ENCODE measurements at regions not wholly inside any gene's neighbourhood (a gene's known extent, or its start where the extent isn't known, plus 50 kb on each side); places are given as distances from the start of the nearest gene placed in this dataset.

GRCh38 chr16:16907089-16907488 lies 528.1 kb downstream of the NPIPA7 start:
- Histone ChIP-seq H3K27me3 (replicated peaks in 2 of 5; ENCODE audit: control insufficient read depth in 4 of 5, insufficient read depth in 5 of 5, low read length in 4 of 5) (no peaks in the 10 kb centered on the region), H3K4me1 (ENCODE audit: control extremely low read depth in 1 of 4, control insufficient read depth in 4 of 4, insufficient read depth in 4 of 4, low read length in 3 of 4) (no peaks in the 10 kb centered on the region), H3K27ac (ENCODE audit: insufficient read depth in 1 of 2, low read depth in 1 of 2, low read length in 2 of 2, poor library complexity in 1 of 2, severe bottlenecking in 2 of 2) (no peak overlapping the region), H3K4me3 (ENCODE audit: control insufficient read depth in 1 of 7, extremely low read depth in 1 of 7, insufficient read depth in 4 of 7, low read depth in 2 of 7, low read length in 6 of 7) (no peak overlapping the region), H3K9me3 (ENCODE audit: control extremely low read depth in 1 of 5, control insufficient read depth in 4 of 5, insufficient read depth in 2 of 5, low read depth in 1 of 5, low read length in 4 of 5) (peaks cover 0 to 5% (median 0%) of the 10 kb centered on the region in 5 experiments), H3K36me3 (ENCODE audit: control insufficient read depth in 4 of 4, insufficient read depth in 4 of 4, low read length in 3 of 4) (no peaks in the 10 kb centered on the region)
- DNase-seq, result no peak
- ChIA-PET POLR2A (no interaction called here), CTCF (no interaction called here)

DNA sequence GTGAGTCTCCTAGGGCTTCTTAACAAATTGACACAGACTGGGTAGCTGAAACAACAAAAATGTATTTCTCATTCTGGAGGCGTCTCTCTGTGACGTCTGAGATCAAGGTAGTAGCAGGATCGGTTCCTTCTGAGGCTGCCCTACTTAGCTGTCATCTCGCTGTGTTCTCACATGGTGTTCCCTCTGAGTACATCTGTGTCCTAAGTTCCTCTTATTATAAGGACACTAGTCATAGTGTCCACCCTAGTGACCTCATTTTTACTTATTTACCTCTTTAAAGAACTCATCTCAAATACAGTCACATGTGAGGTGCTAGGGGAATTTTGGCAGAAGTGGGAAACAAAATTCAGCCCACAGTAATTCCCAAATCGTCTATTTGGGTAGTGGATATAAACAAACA lies 529.1 kb downstream of the NPIPA7 start:
- no peak overlapping the region for H3K4me3 ChIP-seq (ENCODE audit: control insufficient read depth in 1 of 7, extremely low read depth in 1 of 7, insufficient read depth in 4 of 7, low read depth in 2 of 7, low read length in 6 of 7)
- no peak overlapping the region for H3K27ac ChIP-seq (ENCODE audit: insufficient read depth in 1 of 2, low read depth in 1 of 2, low read length in 2 of 2, poor library complexity in 1 of 2, severe bottlenecking in 2 of 2)
- peaks cover 0 to 3% (median 0%) of the 10 kb centered on the region in 5 experiments for H3K9me3 ChIP-seq (ENCODE audit: control extremely low read depth in 1 of 5, control insufficient read depth in 4 of 5, insufficient read depth in 2 of 5, low read depth in 1 of 5, low read length in 4 of 5)
- CTCF ChIA-PET, result no interaction called here
- no peak for DNase-seq
- H3K36me3 ChIP-seq (ENCODE audit: control insufficient read depth in 4 of 4, insufficient read depth in 4 of 4, low read length in 3 of 4), result no peaks in the 10 kb centered on the region
- no peaks in the 10 kb centered on the region for H3K27me3 ChIP-seq (replicated peaks in 2 of 5; ENCODE audit: control insufficient read depth in 4 of 5, insufficient read depth in 5 of 5, low read length in 4 of 5)
- H3K4me1 ChIP-seq (ENCODE audit: control extremely low read depth in 1 of 4, control insufficient read depth in 4 of 4, insufficient read depth in 4 of 4, low read length in 3 of 4), result no peaks in the 10 kb centered on the region
- WGBS (ENCODE audit: insufficient coverage), result 94% methylated on average over 5 of the region's 5 CpGs
- POLR2A ChIA-PET, result no interaction called here

- no peaks in the 10 kb centered on the region for H3K27me3 ChIP-seq (replicated peaks in 2 of 5; ENCODE audit: control insufficient read depth in 4 of 5, insufficient read depth in 5 of 5, low read length in 4 of 5)
- 96% methylated on average over 3 of the region's 3 CpGs for WGBS (ENCODE audit: insufficient coverage)
- no peak overlapping the region for H3K4me3 ChIP-seq (ENCODE audit: control insufficient read depth in 1 of 7, extremely low read depth in 1 of 7, insufficient read depth in 4 of 7, low read depth in 2 of 7, low read length in 6 of 7)
- no peaks in the 10 kb centered on the region for H3K36me3 ChIP-seq (ENCODE audit: control insufficient read depth in 4 of 4, insufficient read depth in 4 of 4, low read length in 3 of 4)
- peaks cover 0 to 4% (median 0%) of the 10 kb centered on the region in 5 experiments for H3K9me3 ChIP-seq (ENCODE audit: control extremely low read depth in 1 of 5, control insufficient read depth in 4 of 5, insufficient read depth in 2 of 5, low read depth in 1 of 5, low read length in 4 of 5)
- CTCF ChIA-PET, result no interaction called here
- POLR2A ChIA-PET, result no interaction called here
- H3K4me1 ChIP-seq (ENCODE audit: control extremely low read depth in 1 of 4, control insufficient read depth in 4 of 4, insufficient read depth in 4 of 4, low read length in 3 of 4), result no peaks in the 10 kb centered on the region
- DNase-seq, result no peak
- H3K27ac ChIP-seq (ENCODE audit: insufficient read depth in 1 of 2, low read depth in 1 of 2, low read length in 2 of 2, poor library complexity in 1 of 2, severe bottlenecking in 2 of 2), result no peak overlapping the region
Measured at GRCh38 chr16:16909126-16909525, 530.2 kb downstream of the NPIPA7 start.

DNA sequence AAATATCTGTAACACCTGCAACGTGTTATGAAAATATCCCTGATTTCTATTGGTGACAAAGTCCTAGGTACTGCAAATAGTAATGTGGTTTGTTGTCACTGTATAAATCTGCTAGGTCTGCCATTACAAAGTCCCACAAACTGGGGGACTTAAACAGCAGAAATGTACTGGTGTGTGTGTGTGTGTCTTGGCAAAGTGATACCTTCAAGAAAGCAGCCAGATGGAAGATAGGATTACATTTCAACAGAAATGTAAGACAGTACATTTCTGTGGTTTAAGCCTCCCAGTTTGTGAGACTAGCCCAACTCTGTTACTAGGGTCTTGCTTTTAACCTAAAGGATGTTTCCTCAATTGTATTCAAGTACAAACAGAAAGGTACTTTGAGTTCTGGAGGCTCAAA lies 531.7 kb downstream of the NPIPA7 start:
- H3K9me3 ChIP-seq (ENCODE audit: control extremely low read depth in 1 of 5, control insufficient read depth in 4 of 5, insufficient read depth in 2 of 5, low read depth in 1 of 5, low read length in 4 of 5), result peaks cover 0 to 2% (median 0%) of the 10 kb centered on the region in 5 experiments
- WGBS (ENCODE audit: insufficient coverage), result 100% methylated on average over 1 of the region's 1 CpG
- no peaks in the 10 kb centered on the region for H3K4me1 ChIP-seq (ENCODE audit: control extremely low read depth in 1 of 4, control insufficient read depth in 4 of 4, insufficient read depth in 4 of 4, low read length in 3 of 4)
- H3K36me3 ChIP-seq (ENCODE audit: control insufficient read depth in 4 of 4, insufficient read depth in 4 of 4, low read length in 3 of 4), result no peaks in the 10 kb centered on the region
- no peak overlapping the region for H3K27ac ChIP-seq (ENCODE audit: insufficient read depth in 1 of 2, low read depth in 1 of 2, low read length in 2 of 2, poor library complexity in 1 of 2, severe bottlenecking in 2 of 2)
- H3K27me3 ChIP-seq (replicated peaks in 2 of 5; ENCODE audit: control insufficient read depth in 4 of 5, insufficient read depth in 5 of 5, low read length in 4 of 5), result no peaks in the 10 kb centered on the region
- POLR2A ChIA-PET, result no interaction called here
- H3K4me3 ChIP-seq (ENCODE audit: control insufficient read depth in 1 of 7, extremely low read depth in 1 of 7, insufficient read depth in 4 of 7, low read depth in 2 of 7, low read length in 6 of 7), result no peak overlapping the region
- CTCF ChIA-PET, result no interaction called here
- DNase-seq, result no peak

DNA sequence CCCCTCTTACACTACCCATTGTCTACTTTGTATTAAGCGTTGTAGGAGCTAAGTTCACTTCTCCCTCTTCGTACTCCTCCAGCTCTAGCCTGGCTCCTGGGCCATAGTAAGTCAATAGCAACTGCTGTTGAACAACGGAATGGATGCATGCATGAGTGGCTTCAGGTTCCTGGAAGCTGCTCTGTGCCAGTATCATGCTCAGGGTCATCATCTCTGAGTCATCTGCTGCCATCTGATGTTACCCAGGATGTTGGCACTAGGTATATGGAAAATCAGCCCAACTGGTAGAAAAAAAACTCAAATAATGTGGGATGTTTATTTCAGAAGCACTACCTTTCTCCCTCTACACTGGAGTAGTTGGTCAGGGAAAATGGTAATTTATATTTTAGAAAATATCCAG lies 536.8 kb downstream of the NPIPA7 start:
- CTCF ChIA-PET, result interaction anchor here (0.5 kb wide), 1 partner anchor 20 kb away, joined by 3 read pairs; no protein-coding TSS in a partner anchor

DNA sequence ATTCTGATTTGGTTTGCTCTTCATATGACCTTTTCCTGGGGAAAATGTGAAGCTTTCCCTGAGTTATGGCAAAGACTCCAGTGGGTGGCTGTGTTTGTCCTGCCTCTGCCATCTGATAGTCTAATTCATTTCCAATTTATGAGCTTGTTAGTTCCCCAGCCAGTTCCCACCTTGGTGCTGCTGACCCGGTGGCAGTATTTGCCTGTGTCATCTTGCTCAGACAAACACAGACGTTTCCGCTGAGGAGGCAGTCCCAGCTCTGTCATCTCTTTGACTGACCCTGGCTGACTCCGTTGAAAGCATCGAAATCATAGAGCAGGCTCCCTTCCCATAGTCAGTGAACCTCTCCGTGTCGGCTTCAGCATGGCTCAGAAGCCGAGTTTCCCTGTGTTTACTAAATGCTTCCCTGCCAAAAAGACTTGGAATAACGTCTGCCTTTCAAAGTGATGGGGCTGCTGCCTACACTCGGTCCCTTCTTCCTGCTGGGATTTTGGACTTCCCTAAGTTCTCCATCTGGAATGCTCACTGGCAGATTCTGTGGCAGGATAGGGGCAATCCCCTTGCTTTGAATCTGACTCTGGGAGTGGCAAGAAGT lies 538.3 kb downstream of the NPIPA7 start:
- POLR2A ChIA-PET, result no interaction called here
- no peaks in the 10 kb centered on the region for H3K4me1 ChIP-seq (ENCODE audit: control extremely low read depth in 1 of 4, control insufficient read depth in 4 of 4, insufficient read depth in 4 of 4, low read length in 3 of 4)
- H3K36me3 ChIP-seq (ENCODE audit: control insufficient read depth in 4 of 4, insufficient read depth in 4 of 4, low read length in 3 of 4), result no peaks in the 10 kb centered on the region
- H3K27me3 ChIP-seq (replicated peaks in 2 of 5; ENCODE audit: control insufficient read depth in 4 of 5, insufficient read depth in 5 of 5, low read length in 4 of 5), result no peaks in the 10 kb centered on the region
- DNase-seq, result peak in 1 of 3 donors; percentile 14
- peaks cover 0 to 2% (median 0%) of the 10 kb centered on the region in 5 experiments for H3K9me3 ChIP-seq (ENCODE audit: control extremely low read depth in 1 of 5, control insufficient read depth in 4 of 5, insufficient read depth in 2 of 5, low read depth in 1 of 5, low read length in 4 of 5)
- no peak overlapping the region for H3K4me3 ChIP-seq (ENCODE audit: control insufficient read depth in 1 of 7, extremely low read depth in 1 of 7, insufficient read depth in 4 of 7, low read depth in 2 of 7, low read length in 6 of 7)
- H3K27ac ChIP-seq (ENCODE audit: insufficient read depth in 1 of 2, low read depth in 1 of 2, low read length in 2 of 2, poor library complexity in 1 of 2, severe bottlenecking in 2 of 2), result no peak overlapping the region
- 77% methylated on average over 10 of the region's 10 CpGs for WGBS (ENCODE audit: insufficient coverage)
- CTCF ChIA-PET, result no interaction called here

More for the DNA sequence above, 536.8 kb downstream of the NPIPA7 start:
- H3K9me3 ChIP-seq (ENCODE audit: control extremely low read depth in 1 of 5, control insufficient read depth in 4 of 5, insufficient read depth in 2 of 5, low read depth in 1 of 5, low read length in 4 of 5), result peaks cover 0 to 2% (median 0%) of the 10 kb centered on the region in 5 experiments
- H3K4me1 ChIP-seq (ENCODE audit: control extremely low read depth in 1 of 4, control insufficient read depth in 4 of 4, insufficient read depth in 4 of 4, low read length in 3 of 4), result no peaks in the 10 kb centered on the region
- no peak overlapping the region for H3K27ac ChIP-seq (ENCODE audit: insufficient read depth in 1 of 2, low read depth in 1 of 2, low read length in 2 of 2, poor library complexity in 1 of 2, severe bottlenecking in 2 of 2)
- WGBS (ENCODE audit: insufficient coverage), result 100% methylated on average over 2 of the region's 3 CpGs
- H3K4me3 ChIP-seq (ENCODE audit: control insufficient read depth in 1 of 7, extremely low read depth in 1 of 7, insufficient read depth in 4 of 7, low read depth in 2 of 7, low read length in 6 of 7), result no peak overlapping the region
- POLR2A ChIA-PET, result no interaction called here
- no peaks in the 10 kb centered on the region for H3K27me3 ChIP-seq (replicated peaks in 2 of 5; ENCODE audit: control insufficient read depth in 4 of 5, insufficient read depth in 5 of 5, low read length in 4 of 5)
- no peaks in the 10 kb centered on the region for H3K36me3 ChIP-seq (ENCODE audit: control insufficient read depth in 4 of 4, insufficient read depth in 4 of 4, low read length in 3 of 4)
- DNase-seq, result no peak

GRCh38 chr16:16923479-16923878 lies 544.5 kb downstream of the NPIPA7 start:
- ChIA-PET POLR2A (no interaction called here), CTCF (no interaction called here)
- Histone ChIP-seq H3K27ac (ENCODE audit: insufficient read depth in 1 of 2, low read depth in 1 of 2, low read length in 2 of 2, poor library complexity in 1 of 2, severe bottlenecking in 2 of 2) (no peak overlapping the region), H3K9me3 (ENCODE audit: control extremely low read depth in 1 of 5, control insufficient read depth in 4 of 5, insufficient read depth in 2 of 5, low read depth in 1 of 5, low read length in 4 of 5) (peaks cover 0 to 10% (median 0%) of the 10 kb centered on the region in 5 experiments), H3K36me3 (ENCODE audit: control insufficient read depth in 4 of 4, insufficient read depth in 4 of 4, low read length in 3 of 4) (no peaks in the 10 kb centered on the region), H3K4me1 (ENCODE audit: control extremely low read depth in 1 of 4, control insufficient read depth in 4 of 4, insufficient read depth in 4 of 4, low read length in 3 of 4) (peaks cover 0 to 3% (median 1%) of the 10 kb centered on the region in 4 experiments), H3K4me3 (ENCODE audit: control insufficient read depth in 1 of 7, extremely low read depth in 1 of 7, insufficient read depth in 4 of 7, low read depth in 2 of 7, low read length in 6 of 7) (no peak overlapping the region), H3K27me3 (replicated peaks in 2 of 5; ENCODE audit: control insufficient read depth in 4 of 5, insufficient read depth in 5 of 5, low read length in 4 of 5) (no peaks in the 10 kb centered on the region)
- DNase-seq, result no peak

All from common myeloid progenitor, CD34-positive (primary cell).